ENCODE measurements at regions not wholly inside any gene's neighbourhood (a gene's known extent, or its start where the extent isn't known, plus 50 kb on each side); places are given as distances from the start of the nearest gene placed in this dataset.

DNA sequence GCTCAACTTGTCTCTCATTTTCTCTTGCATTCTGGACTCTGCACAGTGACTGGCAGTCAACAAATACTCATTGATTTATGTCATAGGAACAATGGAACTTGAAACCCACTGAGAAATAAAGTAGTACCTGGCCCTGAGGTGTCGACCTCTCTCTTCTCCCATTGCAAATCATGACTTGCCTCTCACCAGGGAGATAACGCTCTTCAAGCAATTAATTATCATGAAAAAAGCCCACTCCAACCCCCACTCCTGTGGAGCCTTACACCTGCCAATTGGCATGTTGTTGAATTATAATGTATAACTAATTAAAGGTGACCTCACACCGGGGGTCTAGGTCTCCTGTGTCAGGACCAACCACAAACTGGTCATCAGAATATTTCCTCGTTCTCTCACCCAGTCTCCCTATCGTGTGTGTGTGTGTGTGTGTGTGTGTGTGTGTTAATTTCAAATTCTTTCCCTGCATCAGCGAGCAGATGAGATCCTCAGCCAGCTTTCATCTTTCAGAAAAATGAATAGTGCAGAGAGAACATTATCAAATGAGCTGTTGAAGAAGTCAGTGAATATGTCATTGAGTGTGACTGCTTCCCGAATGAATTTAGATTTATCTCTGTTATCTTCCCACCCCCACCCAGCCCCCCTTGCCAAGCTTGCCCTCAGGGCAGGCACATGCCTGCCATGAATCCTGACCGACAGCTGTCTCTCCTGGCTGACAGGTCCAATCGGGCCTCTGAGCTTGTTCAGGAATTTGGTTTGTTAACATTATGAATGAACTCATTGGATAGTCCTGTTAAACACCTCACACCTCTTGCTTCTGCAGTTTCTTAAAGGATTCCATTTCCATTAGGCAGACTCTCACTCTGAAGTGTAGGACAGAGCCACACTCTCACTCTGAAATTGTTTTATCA, 357.4 kb downstream of the INSC start (continued):
- no peak for TF ChIP-seq PRPF4 (IDR thresholded peaks at IDR 0.05; ENCODE audit: insufficient read depth, low read depth, low read length, poor library complexity, severe bottlenecking)

GRCh38 chr11:15473954-15474837, 359.5 kb downstream of the INSC start:
- H3K36me3 ChIP-seq (ENCODE audit: control insufficient read depth, insufficient read depth, low read length): no peaks in the 10 kb centered on the region
- intact Hi-C loops (cut with micrococcal nuclease): no loop called here
- no peaks in the 10 kb centered on the region for H3K79me2 ChIP-seq (ENCODE audit: control insufficient read depth, insufficient read depth, low read length)
- H3K4me1 ChIP-seq (replicated peaks in 1 of 2; ENCODE audit: control insufficient read depth in 2 of 2, insufficient read depth in 2 of 2, low read length in 2 of 2): no peaks in the 10 kb centered on the region
- FAIRE-seq: no peak
- WGBS (ENCODE audit: insufficient coverage, low coverage, missing lambda C conversion rate): 2% methylated on average over 8 of the region's 8 CpGs
- no peaks in the 10 kb centered on the region for H3K27me3 ChIP-seq (ENCODE audit: control insufficient read depth in 2 of 2, insufficient read depth in 2 of 2, low read length in 2 of 2)
- in situ Hi-C loops (cut with MboI): no loop called here
- no peak overlapping the region for H3K4me2 ChIP-seq (ENCODE audit: insufficient read depth, low read length)
- no peak for ATAC-seq
- TF ChIP-seq TARDBP (IDR thresholded peaks at IDR 0.05): no peak
- TF ChIP-seq ZBTB43 (CRISPR knock-in tag; IDR thresholded peaks at IDR 0.05): no peak
- no peak for TF ChIP-seq SMC3 (conservative IDR thresholded peaks at IDR 0.05; ENCODE audit: insufficient read depth, low read depth, low read length)
- TF ChIP-seq MCM3 (IDR thresholded peaks at IDR 0.05): no peak
- no peak for TF ChIP-seq PTRF (tag; IDR thresholded peaks at IDR 0.05)
- H4K20me1 ChIP-seq (replicated peaks; ENCODE audit: control insufficient read depth, insufficient read depth, low read length): no peaks in the 10 kb centered on the region
- no peak overlapping the region for H2AFZ ChIP-seq (ENCODE audit: low read depth, low read length)
- H3K9ac ChIP-seq (ENCODE audit: insufficient read depth in 1 of 2, low read depth in 2 of 2, low read length in 2 of 2): no peak overlapping the region
- no TSS peak for BruUV-seq (replicated peaks)
- H3K9me3 ChIP-seq (replicated peaks; ENCODE audit: control insufficient read depth, insufficient read depth, low read depth, low read length): no peaks in the 10 kb centered on the region
- no peak for DNase-seq (ENCODE audit: extremely low read depth in 1 of 4, low spot score in 3 of 4)
- H3K27ac ChIP-seq (ENCODE audit: extremely low read depth, low read depth, low read length): no peak overlapping the region
- H3K4me3 ChIP-seq: no peak overlapping the region
- H3K9me1 ChIP-seq (ENCODE audit: control insufficient read depth, insufficient read depth, low read length): no peaks in the 10 kb centered on the region
- ChIA-PET CTCF (ENCODE audit: low intra/inter-chr PET ratio) (no interaction called here), POLR2A (no interaction called here)
